KMS-11 (cell line): ENCODE measurements at regions not wholly inside any gene's neighbourhood (a gene's known extent, or its start where the extent isn't known, plus 50 kb on each side); places are given as distances from the start of the nearest gene placed in this dataset.

ENCODE experiments used
- H2AFZ ChIP-seq: fragments of 200-600 bp; sonication (generic); 2 replicates; pipeline ENCODE4 v1.6.1; 2016; ENCODE audit warnings: antibody characterized with exemption, mixed run types, low read depth
- H3K27ac ChIP-seq: fragments of 200-600 bp; sonication (generic); 2 replicates; pipeline ENCODE4 v1.6.1; 2016; ENCODE audit warnings: mild to moderate bottlenecking, mixed run types
- H3K27me3 ChIP-seq: fragments of 200-600 bp; sonication (generic); 2 replicates; pipeline ENCODE4 v1.6.1; 2017; ENCODE audit warnings: mild to moderate bottlenecking, low read depth, mixed run types, moderate library complexity; ENCODE audit not compliant: insufficient read depth
- H3K36me3 ChIP-seq: fragments of 200-600 bp; sonication (generic); 2 replicates; pipeline ENCODE4 v1.6.1; 2017; ENCODE audit warnings: mild to moderate bottlenecking, mixed run types; ENCODE audit not compliant: insufficient read depth
- H3K4me1 ChIP-seq: fragments of 200-600 bp; sonication (generic); 2 replicates; pipeline ENCODE4 v1.6.1; 2016; ENCODE audit warnings: mild to moderate bottlenecking, low read depth, mixed run types; ENCODE audit not compliant: poor library complexity, severe bottlenecking
- H3K4me2 ChIP-seq: fragments of 200-600 bp; sonication (generic); 2 replicates; pipeline ENCODE4 v1.7.0; 2016; ENCODE audit warnings: mild to moderate bottlenecking, mixed run types
- H3K4me3 ChIP-seq: fragments of 200-600 bp; sonication (generic); IDR thresholded peaks from 2 replicates; pipeline ENCODE4 v1.6.1; 2017; ENCODE audit warnings: low read depth, low read length, mixed read lengths; ENCODE audit not compliant: insufficient read depth
- H3K79me2 ChIP-seq: fragments of 200-600 bp; sonication (generic); 2 replicates; pipeline ENCODE4 v1.6.1; 2016; ENCODE audit warnings: low read depth, mixed run types; ENCODE audit not compliant: insufficient read depth
- H3K9ac ChIP-seq: fragments of 200-600 bp; sonication (generic); 2 replicates; pipeline ENCODE4 v1.6.1; 2016; ENCODE audit warnings: mild to moderate bottlenecking, mixed run types
- H4K20me1 ChIP-seq: fragments of 200-600 bp; sonication (generic); 2 replicates; pipeline ENCODE4 v1.6.1; 2016; ENCODE audit warnings: mild to moderate bottlenecking, mixed run types; ENCODE audit not compliant: insufficient read depth
- TF ChIP-seq, protein P1 (sequence below): fragments of 200-600 bp; sonication (generic); conservative IDR thresholded peaks from 2 replicates; pipeline ENCODE4 v1.6.1; 2017; ENCODE audit warnings: low read depth, mild to moderate bottlenecking, antibody characterized with exemption, low read length, moderate library complexity, mixed read lengths

DNA sequence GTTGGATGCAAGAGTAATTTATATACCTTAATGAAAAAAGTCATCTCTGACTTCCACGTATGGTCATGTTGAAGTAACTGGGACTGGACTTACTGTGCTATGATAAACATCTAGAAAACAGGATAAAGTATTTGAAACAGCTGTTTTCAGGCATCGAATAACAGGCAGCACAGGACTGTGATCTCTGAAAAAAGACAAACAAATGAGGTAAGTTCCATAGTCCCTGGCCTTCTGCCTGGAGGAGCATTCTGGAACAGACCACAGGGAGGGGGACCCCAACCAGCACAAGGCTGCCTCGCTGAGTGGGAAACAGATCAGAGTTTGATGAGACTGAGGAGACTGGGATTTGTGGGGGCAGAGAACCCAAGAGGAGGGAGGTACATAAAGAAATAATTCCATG, 89.1 kb upstream of the HABP2 start:
- H3K9ac ChIP-seq, result no peak overlapping the region
- TF ChIP-seq, protein P1, sequence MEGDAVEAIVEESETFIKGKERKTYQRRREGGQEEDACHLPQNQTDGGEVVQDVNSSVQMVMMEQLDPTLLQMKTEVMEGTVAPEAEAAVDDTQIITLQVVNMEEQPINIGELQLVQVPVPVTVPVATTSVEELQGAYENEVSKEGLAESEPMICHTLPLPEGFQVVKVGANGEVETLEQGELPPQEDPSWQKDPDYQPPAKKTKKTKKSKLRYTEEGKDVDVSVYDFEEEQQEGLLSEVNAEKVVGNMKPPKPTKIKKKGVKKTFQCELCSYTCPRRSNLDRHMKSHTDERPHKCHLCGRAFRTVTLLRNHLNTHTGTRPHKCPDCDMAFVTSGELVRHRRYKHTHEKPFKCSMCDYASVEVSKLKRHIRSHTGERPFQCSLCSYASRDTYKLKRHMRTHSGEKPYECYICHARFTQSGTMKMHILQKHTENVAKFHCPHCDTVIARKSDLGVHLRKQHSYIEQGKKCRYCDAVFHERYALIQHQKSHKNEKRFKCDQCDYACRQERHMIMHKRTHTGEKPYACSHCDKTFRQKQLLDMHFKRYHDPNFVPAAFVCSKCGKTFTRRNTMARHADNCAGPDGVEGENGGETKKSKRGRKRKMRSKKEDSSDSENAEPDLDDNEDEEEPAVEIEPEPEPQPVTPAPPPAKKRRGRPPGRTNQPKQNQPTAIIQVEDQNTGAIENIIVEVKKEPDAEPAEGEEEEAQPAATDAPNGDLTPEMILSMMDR, result no peak
- H3K79me2 ChIP-seq, result no peaks in the 10 kb centered on the region
- no peak overlapping the region for H3K4me3 ChIP-seq
- H3K27me3 ChIP-seq, result no peaks in the 10 kb centered on the region
- H3K4me2 ChIP-seq, result no peak overlapping the region
- no peak overlapping the region for H3K27ac ChIP-seq
- no peaks in the 10 kb centered on the region for H4K20me1 ChIP-seq
- no peaks in the 10 kb centered on the region for H3K4me1 ChIP-seq
- H2AFZ ChIP-seq, result no peak overlapping the region
- H3K36me3 ChIP-seq, result no peaks in the 10 kb centered on the region

DNA sequence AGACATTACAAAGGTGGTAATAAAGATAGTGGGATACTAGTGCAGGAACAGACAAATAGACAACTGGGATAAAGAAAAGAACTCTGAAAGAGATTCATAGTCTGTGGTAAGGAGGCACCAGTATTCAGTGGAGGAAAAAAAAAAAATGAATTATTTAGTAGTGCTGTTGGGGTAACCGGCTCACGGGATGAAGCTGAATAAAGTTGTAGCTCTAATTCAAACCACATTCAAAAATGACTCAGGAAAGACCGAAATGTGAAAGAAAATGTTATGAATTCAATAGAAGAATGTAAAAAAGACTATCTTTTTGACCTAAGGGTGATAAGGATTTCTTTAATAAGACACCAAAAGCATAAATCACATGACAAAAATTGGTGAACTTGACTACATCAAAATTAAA, 83.1 kb upstream of the HABP2 start:
- TF ChIP-seq, protein P1, result no peak
- Histone ChIP-seq H3K4me1 (no peaks in the 10 kb centered on the region), H3K4me3 (no peak overlapping the region), H3K36me3 (no peaks in the 10 kb centered on the region), H2AFZ (no peak overlapping the region), H3K27ac (no peak overlapping the region), H3K9ac (no peak overlapping the region), H3K27me3 (no peaks in the 10 kb centered on the region), H3K4me2 (no peak overlapping the region), H3K79me2 (no peaks in the 10 kb centered on the region), H4K20me1 (no peaks in the 10 kb centered on the region)

DNA sequence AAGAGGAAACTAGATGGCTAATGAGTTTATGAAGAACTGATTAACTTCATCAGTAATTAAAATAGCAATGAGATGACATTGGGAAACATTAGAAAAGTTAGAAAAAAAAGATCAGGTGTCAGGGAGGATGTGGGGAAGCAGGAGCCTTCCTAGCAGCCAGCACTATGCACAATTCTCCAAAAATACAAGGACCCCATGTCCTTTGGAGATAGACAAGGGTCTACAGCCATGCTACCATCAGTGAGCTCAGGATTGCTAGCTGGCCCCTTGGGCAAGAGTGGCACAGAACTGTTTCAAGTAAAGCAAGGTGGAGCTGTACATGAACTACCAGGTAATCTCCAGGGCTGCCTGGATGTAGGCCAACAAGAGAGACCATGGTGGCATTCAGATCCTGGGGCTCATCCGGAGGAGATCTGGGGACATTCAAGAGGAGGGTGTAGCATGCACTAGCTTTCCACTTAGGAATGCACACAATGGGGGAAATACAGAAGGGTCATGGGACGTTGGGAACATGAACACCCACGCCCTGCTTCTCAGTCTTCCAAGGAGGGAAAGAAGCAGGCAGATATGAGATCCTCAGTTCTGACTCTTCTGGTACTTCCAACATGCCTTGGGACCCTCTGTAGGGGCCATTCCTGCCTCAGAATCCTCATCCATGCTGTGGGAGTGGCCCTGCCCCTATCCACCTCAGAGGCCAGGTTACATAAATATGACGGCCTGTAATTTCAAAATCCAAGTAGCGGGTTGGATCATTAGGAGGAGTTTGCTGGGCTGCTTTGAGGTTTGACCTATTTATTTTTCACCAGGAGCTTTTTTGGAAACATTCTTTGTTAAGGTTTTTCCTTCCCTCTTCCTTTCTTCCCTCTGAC, 82.2 kb upstream of the HABP2 start:
- Histone ChIP-seq H3K27ac (no peak overlapping the region), H4K20me1 (no peaks in the 10 kb centered on the region), H2AFZ (no peak overlapping the region), H3K9ac (no peak overlapping the region), H3K79me2 (no peaks in the 10 kb centered on the region), H3K4me3 (no peak overlapping the region), H3K36me3 (no peaks in the 10 kb centered on the region), H3K27me3 (no peaks in the 10 kb centered on the region), H3K4me2 (no peak overlapping the region), H3K4me1 (no peaks in the 10 kb centered on the region)
- TF ChIP-seq, protein P1, result no peak

DNA sequence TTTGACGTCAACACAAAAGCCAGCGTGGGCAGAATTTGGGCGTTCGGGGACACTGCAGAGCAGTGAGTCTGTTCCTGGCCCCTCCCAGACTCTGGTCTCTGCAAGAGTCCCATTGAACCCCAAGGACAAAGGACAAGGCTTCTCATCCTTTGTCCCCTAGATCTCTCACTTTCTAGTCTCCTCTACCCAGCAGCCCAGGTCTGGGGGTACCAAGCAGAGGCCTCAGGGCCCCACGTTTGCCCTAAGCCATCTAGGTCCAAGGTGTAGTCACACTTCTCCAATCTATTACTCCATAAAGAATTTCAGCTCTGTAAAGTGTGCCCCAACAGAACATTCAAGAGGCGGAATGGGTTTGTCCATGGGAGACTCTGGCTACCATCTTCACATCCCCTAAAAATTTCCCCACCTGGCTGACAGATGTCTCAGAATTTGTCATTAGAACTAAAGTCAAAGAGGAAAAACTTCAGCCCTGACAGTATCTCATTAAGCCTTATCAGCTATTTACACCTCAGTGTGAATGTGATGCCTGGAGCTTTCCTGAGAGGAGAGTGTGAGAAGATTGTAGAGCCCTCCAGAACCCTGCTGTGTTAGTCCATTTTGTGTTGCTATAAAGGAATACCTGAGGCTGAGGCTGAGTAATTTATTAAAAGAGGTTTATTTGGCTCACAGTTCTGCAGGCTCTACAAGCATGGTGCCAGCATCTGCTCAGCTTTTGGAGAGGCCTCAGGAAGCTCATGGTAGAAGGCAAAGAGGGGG, 81.4 kb upstream of the HABP2 start:
- Histone ChIP-seq H3K9ac (no peak overlapping the region), H4K20me1 (no peaks in the 10 kb centered on the region), H3K27ac (no peak overlapping the region), H3K4me1 (no peaks in the 10 kb centered on the region), H2AFZ (no peak overlapping the region), H3K79me2 (no peaks in the 10 kb centered on the region), H3K4me3 (no peak overlapping the region), H3K27me3 (no peaks in the 10 kb centered on the region), H3K4me2 (no peak overlapping the region), H3K36me3 (no peaks in the 10 kb centered on the region)
- TF ChIP-seq, protein P1, result no peak
